Body of pancreas (tissue), 4 donors: ENCODE measurements at regions not wholly inside any gene's neighbourhood (a gene's known extent, or its start where the extent isn't known, plus 50 kb on each side); places are given as distances from the start of the nearest gene placed in this dataset.

ENCODE experiments used
- ATAC-seq: fragments of 150-250 bp; one replicate; pipeline ENCODE4 v1.9.1; 2016
- DNase-seq, 4 donors: peaks; one replicate each; pipeline ENCODE4 v3.0.0-alpha.2; 2019
- H3K27ac ChIP-seq, 4 donors: fragments of 200-600 bp; sonication (generic); 1 replicate in 3 of 4; 2 replicates in 1 of 4; pipeline versions ENCODE4 v1.5.1 to v1.6.1; 2016 to 2019; ENCODE audit warnings: mild to moderate bottlenecking in 1 of 4, mixed read lengths in 1 of 4, moderate library complexity in 1 of 4
- H3K27me3 ChIP-seq, 2 donors: fragments of 200-600 bp; sonication (generic); one replicate each; pipeline ENCODE4 v1.6.0; 2016; ENCODE audit warnings: mild to moderate bottlenecking in 1 of 2
- H3K36me3 ChIP-seq, 2 donors: fragments of 200-600 bp; sonication (generic); replicated peaks in 1 of 2; 2 replicates each; pipeline ENCODE4 v1.5.1; 2016; ENCODE audit warnings: low read depth in 2 of 2; ENCODE audit not compliant: insufficient read depth in 1 of 2
- H3K4me1 ChIP-seq: fragments of 200-600 bp; sonication (generic); one replicate; pipeline ENCODE4 v1.6.0; 2016
- H3K4me3 ChIP-seq, 2 donors: fragments of 200-600 bp; sonication (generic); 1 replicate in 1 of 2; 2 replicates in 1 of 2; pipeline ENCODE4 v1.5.1; 2016 to 2019
- H3K9me3 ChIP-seq, 3 donors: fragments of 200-600 bp; sonication (generic); 1 replicate in 2 of 3; 2 replicates in 1 of 3; pipeline ENCODE4 v1.5.1; 2016
- POLR2A ChIP-seq, 3 donors: fragments of 450-650 bp; IDR thresholded peaks; one replicate each; pipeline ENCODE4 v1.6.1; 2016; ENCODE audit warnings: antibody characterized with exemption in 3 of 3, mild to moderate bottlenecking in 2 of 3
- WGBS, 2 donors: methylation state at CpG; one replicate each; pipeline ENCODE4 v1.1.5; 2017; 5-methylcytosine and 5-hydroxymethylcytosine counted together
- intact Hi-C: fragments of 100-400 bp; cut with DNase I; formaldehyde crosslinking; loops from one replicate; pipeline ENCODE4 v1.15.1; 2023
- TF ChIP-seq, protein P1 (sequence below), 7 experiments: fragments of 450-650 bp in 4 of 7; fragments of 200-600 bp in 3 of 7; sonication (generic) in 3 of 7; IDR thresholded peaks; one replicate each; pipeline ENCODE4 v1.5.1; 2016 to 2019; ENCODE audit warnings: antibody characterized with exemption in 7 of 7

DNA sequence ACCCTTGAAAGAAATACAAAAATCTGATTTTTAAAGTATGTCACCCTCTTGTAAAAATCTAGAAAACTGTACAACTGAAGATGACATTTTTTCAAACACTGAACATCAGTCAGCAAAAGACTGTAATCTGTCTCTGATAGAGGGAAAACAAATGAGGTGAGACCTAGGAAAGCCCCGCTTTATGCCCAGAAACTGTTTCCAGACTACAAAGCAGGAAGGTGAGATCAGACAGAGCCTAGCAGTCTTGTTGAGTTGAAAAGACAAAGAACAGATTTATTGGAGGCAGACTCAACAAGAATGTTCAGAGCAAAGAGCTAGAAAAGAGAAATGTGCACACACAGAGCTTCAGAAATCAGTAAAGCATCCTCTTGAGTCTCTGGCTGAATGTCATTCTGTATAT, 873.6 kb downstream of the LRFN5 start:
- no peak for TF ChIP-seq POLR2A (IDR thresholded peaks at IDR 0.05)
- TF ChIP-seq, protein P1, sequence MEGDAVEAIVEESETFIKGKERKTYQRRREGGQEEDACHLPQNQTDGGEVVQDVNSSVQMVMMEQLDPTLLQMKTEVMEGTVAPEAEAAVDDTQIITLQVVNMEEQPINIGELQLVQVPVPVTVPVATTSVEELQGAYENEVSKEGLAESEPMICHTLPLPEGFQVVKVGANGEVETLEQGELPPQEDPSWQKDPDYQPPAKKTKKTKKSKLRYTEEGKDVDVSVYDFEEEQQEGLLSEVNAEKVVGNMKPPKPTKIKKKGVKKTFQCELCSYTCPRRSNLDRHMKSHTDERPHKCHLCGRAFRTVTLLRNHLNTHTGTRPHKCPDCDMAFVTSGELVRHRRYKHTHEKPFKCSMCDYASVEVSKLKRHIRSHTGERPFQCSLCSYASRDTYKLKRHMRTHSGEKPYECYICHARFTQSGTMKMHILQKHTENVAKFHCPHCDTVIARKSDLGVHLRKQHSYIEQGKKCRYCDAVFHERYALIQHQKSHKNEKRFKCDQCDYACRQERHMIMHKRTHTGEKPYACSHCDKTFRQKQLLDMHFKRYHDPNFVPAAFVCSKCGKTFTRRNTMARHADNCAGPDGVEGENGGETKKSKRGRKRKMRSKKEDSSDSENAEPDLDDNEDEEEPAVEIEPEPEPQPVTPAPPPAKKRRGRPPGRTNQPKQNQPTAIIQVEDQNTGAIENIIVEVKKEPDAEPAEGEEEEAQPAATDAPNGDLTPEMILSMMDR (IDR thresholded peaks at IDR 0.05), result no peak
- H3K36me3 ChIP-seq, result no peaks in the 10 kb centered on the region
- H3K9me3 ChIP-seq, result no peaks in the 10 kb centered on the region
- H3K4me3 ChIP-seq, result no peak overlapping the region
- intact Hi-C loops, result no loop called here
- H3K4me1 ChIP-seq, result no peaks in the 10 kb centered on the region
- H3K27ac ChIP-seq, result no peak overlapping the region
- H3K27me3 ChIP-seq, result no peaks in the 10 kb centered on the region
- no peak for DNase-seq
- WGBS, 2 donors, result 48 to 57% methylated on average over 1 of the region's 1 CpG
- no peak for ATAC-seq

- DNase-seq, result no peak
- 20 to 31% methylated on average over 6 of the region's 6 CpGs for WGBS, 2 donors
These were observed 868.6 kb downstream of the LRFN5 start for GRCh38 chr14:42475289-42475688.

DNA sequence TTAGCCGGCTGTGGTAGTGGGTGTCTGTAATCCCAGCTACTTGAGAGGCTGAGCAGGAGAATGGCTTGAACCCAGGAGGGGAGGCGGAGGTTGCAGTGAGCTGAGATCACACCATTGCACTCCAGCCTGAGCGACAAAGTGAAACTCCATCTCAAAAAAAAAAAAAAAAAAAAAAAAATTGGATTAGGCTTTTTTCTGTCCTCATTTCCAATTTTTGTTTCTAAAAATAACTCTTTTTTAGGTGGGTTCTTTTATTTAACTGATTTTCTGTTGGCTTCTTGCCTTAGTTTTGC, 863.7 kb downstream of the LRFN5 start:
- intact Hi-C loops, result no loop called here
- Histone ChIP-seq H3K36me3 (no peaks in the 10 kb centered on the region), H3K27ac (no peak overlapping the region), H3K9me3 (no peaks in the 10 kb centered on the region), H3K4me1 (no peaks in the 10 kb centered on the region), H3K27me3 (no peaks in the 10 kb centered on the region), H3K4me3 (no peak overlapping the region)
- ATAC-seq (no peak), DNase-seq (no peak)
- 68 to 73% methylated on average over 3 of the region's 3 CpGs for WGBS, 2 donors
- TF ChIP-seq POLR2A (IDR thresholded peaks at IDR 0.05), result no peak
- TF ChIP-seq, protein P1 (IDR thresholded peaks at IDR 0.05), result no peak

More at GRCh38 chr14:42475289-42475688, 868.6 kb downstream of the LRFN5 start:
- no peak overlapping the region for H3K27ac ChIP-seq
- H3K4me3 ChIP-seq, result no peak overlapping the region
- ATAC-seq, result no peak
- TF ChIP-seq, protein P1 (IDR thresholded peaks at IDR 0.05), result no peak
- no peak for TF ChIP-seq POLR2A (IDR thresholded peaks at IDR 0.05)
- no peaks in the 10 kb centered on the region for H3K4me1 ChIP-seq
- no peaks in the 10 kb centered on the region for H3K36me3 ChIP-seq
- no peaks in the 10 kb centered on the region for H3K9me3 ChIP-seq
- intact Hi-C loops, result no loop called here
- H3K27me3 ChIP-seq, result no peaks in the 10 kb centered on the region

- TF ChIP-seq, protein P1 (IDR thresholded peaks at IDR 0.05), result no peak
- TF ChIP-seq POLR2A (IDR thresholded peaks at IDR 0.05), result no peak
- Histone ChIP-seq H3K27ac (no peak overlapping the region), H3K36me3 (no peaks in the 10 kb centered on the region), H3K27me3 (no peaks in the 10 kb centered on the region), H3K9me3 (no peaks in the 10 kb centered on the region), H3K4me3 (no peak overlapping the region), H3K4me1 (no peaks in the 10 kb centered on the region)
- intact Hi-C loops, result no loop called here
- 69 to 70% methylated on average over 6 of the region's 6 CpGs for WGBS, 2 donors
- DNase-seq (no peak), ATAC-seq (no peak)
These were observed 863.2 kb downstream of the LRFN5 start for GRCh38 chr14:42469637-42470426.

DNA sequence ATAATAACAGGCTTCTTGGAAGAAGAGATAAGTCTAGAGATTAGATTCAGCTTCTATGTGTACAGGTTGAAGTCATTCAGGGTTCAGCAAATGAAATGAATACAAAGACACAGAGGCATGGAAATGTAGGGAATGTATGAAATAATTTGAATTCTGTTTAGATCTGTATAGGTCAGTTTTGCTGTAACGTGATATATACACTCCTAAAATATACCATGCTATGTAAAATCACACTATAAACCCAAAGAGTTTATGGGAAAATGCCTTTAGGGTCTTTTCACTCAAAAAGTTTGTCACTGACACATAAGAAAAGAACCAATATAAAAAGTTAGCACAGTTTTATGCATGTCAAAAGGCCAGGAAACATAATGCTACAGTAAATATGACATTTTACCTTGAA, 854.0 kb downstream of the LRFN5 start:
- no peak for ATAC-seq
- Histone ChIP-seq H3K27me3 (no peaks in the 10 kb centered on the region), H3K9me3 (no peaks in the 10 kb centered on the region), H3K4me1 (no peaks in the 10 kb centered on the region), H3K27ac (no peak overlapping the region), H3K4me3 (no peak overlapping the region), H3K36me3 (no peaks in the 10 kb centered on the region)
- WGBS, 2 donors, result 47 to 50% methylated on average over 1 of the region's 1 CpG
- TF ChIP-seq POLR2A (IDR thresholded peaks at IDR 0.05), result no peak
- TF ChIP-seq, protein P1 (IDR thresholded peaks at IDR 0.05), result no peak
- no peak for DNase-seq
- intact Hi-C loops, result no loop called here
